GM12878 (cell line): ENCODE measurements at regions not wholly inside any gene's neighbourhood (a gene's known extent, or its start where the extent isn't known, plus 50 kb on each side); places are given as distances from the start of the nearest gene placed in this dataset.

Experiments used
- ATAC-seq: fragments of 200-7000 bp; cut with Tn5 transposase; 3 replicates; pipeline ENCODE4 v1.9.1; 2020; ENCODE audit warnings: mild to moderate bottlenecking, moderate library complexity
- BruUV-seq: library from RNA; stranded (reverse); fragments of 400-500 nt; replicated peaks from 2 replicates; lab custom pipeline; 2021; lab: Mats Ljungman, UMichigan
- CTCF ChIA-PET: fragments of 300-600 bp; sonication (Branson Sonifier 250); formaldehyde crosslinking; extraction: SDS; loops from one replicate; lab custom pipeline; 2021; ENCODE audit warnings: inconsistent platforms; lab: Yijun Ruan, JAX
- POLR2A ChIA-PET: fragments of 350-600 bp; formaldehyde crosslinking; extraction: SDS; loops from one replicate; lab custom pipeline; 2021; ENCODE audit warnings: inconsistent platforms; lab: Charles Lee
- RAD21 ChIA-PET: fragments of 300-600 bp; sonication (Branson Sonifier 250); formaldehyde crosslinking; loops from one replicate; lab custom pipeline; 2023; ENCODE audit warnings: antibody characterized with exemption; ENCODE audit not compliant: unreplicated experiment; lab: Charles Lee
- SMC1A ChIA-PET: fragments of 300-600 bp; sonication (Branson Sonifier 250); formaldehyde crosslinking; loops from one replicate; lab custom pipeline; 2023; ENCODE audit not compliant: unreplicated experiment, uncharacterized antibody; lab: Charles Lee
- DNase-seq: peaks from one replicate; pipeline ENCODE4 v3.0.0-alpha.2; 2011; ENCODE audit warnings: low read depth, low spot score
- FAIRE-seq: peaks from 3 replicates; lab custom pipeline; 2011; peaks lifted over from hg19 to GRCh38; lab: Jason Lieb, UNC
- H2AFZ ChIP-seq: 2 replicates; pipeline ENCODE4 v1.6.0; 2011; ENCODE audit warnings: low read depth, low read length, control low read depth; ENCODE audit not compliant: control insufficient read depth
- H3K27ac ChIP-seq: 2 replicates; pipeline ENCODE4 v1.5.1; 2011; ENCODE audit warnings: control low read depth; ENCODE audit not compliant: control insufficient read depth, insufficient read depth
- H3K27me3 ChIP-seq, 2 experiments: replicated peaks in 1 of 2; 2 replicates each; pipeline versions ENCODE4 v1.6.0 to v1.6.1; 2011; ENCODE audit warnings: low read length in 1 of 2; ENCODE audit not compliant: control insufficient read depth in 2 of 2, insufficient read depth in 2 of 2
- H3K36me3 ChIP-seq, 2 experiments: 2 replicates each; pipeline ENCODE4 v1.5.1; 2011; ENCODE audit warnings: low read length in 1 of 2; ENCODE audit not compliant: control insufficient read depth in 2 of 2, insufficient read depth in 2 of 2
- H3K4me1 ChIP-seq: 2 replicates; pipeline ENCODE4 v1.6.1; 2011; ENCODE audit warnings: mild to moderate bottlenecking, low read length, moderate library complexity, mixed read lengths; ENCODE audit not compliant: control insufficient read depth, insufficient read depth
- H3K4me2 ChIP-seq: 2 replicates; pipeline ENCODE4 v1.6.0; 2011; ENCODE audit warnings: control low read depth; ENCODE audit not compliant: control insufficient read depth, insufficient read depth
- H3K4me3 ChIP-seq: fragments of 200-600 bp; sonication (generic); 2 replicates; pipeline ENCODE4 v1.5.1; 2016
- H3K79me2 ChIP-seq: 2 replicates; pipeline ENCODE4 v1.6.0; 2011; ENCODE audit warnings: low read length; ENCODE audit not compliant: control insufficient read depth, insufficient read depth
- H3K9ac ChIP-seq: 2 replicates; pipeline ENCODE4 v1.8.0; 2011; ENCODE audit warnings: low read length, control low read depth, mixed read lengths; ENCODE audit not compliant: control insufficient read depth, insufficient read depth
- H3K9me3 ChIP-seq: replicated peaks from 3 replicates; pipeline ENCODE4 v1.5.1; 2011; ENCODE audit warnings: mild to moderate bottlenecking, low read length; ENCODE audit not compliant: control insufficient read depth, insufficient read depth
- H4K20me1 ChIP-seq: 2 replicates; pipeline ENCODE4 v1.6.0; 2011; ENCODE audit not compliant: control insufficient read depth, insufficient read depth
- ETV6 ChIP-seq, 2 experiments: fragments of 450-650 bp in 1 of 2; IDR thresholded peaks in 1 of 2; conservative IDR thresholded peaks in 1 of 2; 2 replicates each; pipeline ENCODE4 v1.6.1; 2014; ENCODE audit warnings: antibody characterized with exemption in 1 of 2, borderline replicate concordance in 1 of 2, low read depth in 1 of 2, mild to moderate bottlenecking in 1 of 2, moderate library complexity in 1 of 2
- EZH2 ChIP-seq: IDR thresholded peaks from 2 replicates; pipeline ENCODE4 v1.6.1; 2012; ENCODE audit warnings: low read depth, mild to moderate bottlenecking, control low read depth, inconsistent platforms, low read length, borderline replicate concordance; ENCODE audit not compliant: control insufficient read depth
- NFXL1 ChIP-seq: fragments of 450-650 bp; IDR thresholded peaks from 2 replicates; pipeline ENCODE4 v1.6.1; 2017; ENCODE audit warnings: antibody characterized with exemption, mild to moderate bottlenecking, borderline replicate concordance
- RFX5 ChIP-seq: IDR thresholded peaks from 2 replicates; pipeline ENCODE4 v1.6.1; 2011; ENCODE audit warnings: low read depth, low read length, improper control_type of control experiment
- ZBED1 ChIP-seq: IDR thresholded peaks from 2 replicates; pipeline ENCODE4 v1.6.1; 2016; ENCODE audit warnings: borderline replicate concordance
- ZNF217 ChIP-seq: fragments of 450-650 bp; IDR thresholded peaks from 2 replicates; pipeline ENCODE4 v1.6.1; 2017; ENCODE audit warnings: antibody characterized with exemption, mild to moderate bottlenecking
- WGBS: methylation state at CpG from one replicate; pipeline ENCODE4 v1.1.6; 2016; ENCODE audit warnings: low lambda C conversion rate; ENCODE audit not compliant: insufficient replicate concordance, insufficient coverage; ENCODE audit errors: missing lambda C conversion rate; 5-methylcytosine and 5-hydroxymethylcytosine counted together
- in situ Hi-C: fragments of 300-500 bp; cut with MboI; formaldehyde crosslinking; loops from 9 replicates; pipeline ENCODE4 v1.14.3; 2018; ENCODE audit warnings: mixed read lengths
- intact Hi-C: fragments of 100-400 bp; cut with micrococcal nuclease; formaldehyde crosslinking; loops from one replicate; pipeline ENCODE4 v1.14.2; 2022; ENCODE audit not compliant: unreplicated experiment
- TF ChIP-seq, protein P1 (sequence below): IDR thresholded peaks from 2 replicates; pipeline ENCODE4 v1.6.1; 2012; ENCODE audit warnings: low read depth, low read length, improper control_type of control experiment
- TF ChIP-seq, protein P2 (sequence below): fragments of 450-650 bp; formaldehyde crosslinking; IDR thresholded peaks from 2 replicates; pipeline ENCODE4 v1.4.0; 2020; ENCODE audit warnings: mild to moderate bottlenecking, moderate library complexity
- TF ChIP-seq, protein P3 (sequence below): fragments of 450-650 bp; IDR thresholded peaks from 2 replicates; pipeline ENCODE4 v1.6.1; 2016; ENCODE audit warnings: mild to moderate bottlenecking
- TF ChIP-seq, protein P4 (sequence below): fragments of 450-650 bp; IDR thresholded peaks from 2 replicates; pipeline ENCODE4 v1.6.1; 2017; ENCODE audit warnings: borderline replicate concordance

DNA sequence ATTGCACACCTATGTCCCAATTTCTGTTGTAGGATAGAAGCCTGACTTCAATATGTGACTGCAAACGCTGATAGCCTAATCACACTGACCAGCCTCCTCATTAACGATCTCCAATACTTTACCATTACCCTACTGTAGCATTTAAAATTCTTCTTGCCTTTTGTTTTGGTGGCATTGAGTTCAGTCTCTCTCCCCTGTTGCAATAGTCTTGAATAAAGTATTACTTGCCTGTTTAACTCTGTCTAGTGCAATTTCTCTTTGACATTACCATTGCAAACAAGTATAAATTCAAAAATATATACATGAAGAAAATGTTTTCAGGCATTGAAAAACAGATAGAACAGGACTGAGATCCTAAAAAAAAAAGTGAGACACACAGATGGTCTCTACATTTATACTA is 649.1 kb upstream of the B3GAT1 start:
- no peak overlapping the region for H3K4me2 ChIP-seq
- no peak overlapping the region for H3K9ac ChIP-seq
- H3K9me3 ChIP-seq: no peaks in the 10 kb centered on the region
- no peak overlapping the region for H2AFZ ChIP-seq
- TF ChIP-seq, protein P1, sequence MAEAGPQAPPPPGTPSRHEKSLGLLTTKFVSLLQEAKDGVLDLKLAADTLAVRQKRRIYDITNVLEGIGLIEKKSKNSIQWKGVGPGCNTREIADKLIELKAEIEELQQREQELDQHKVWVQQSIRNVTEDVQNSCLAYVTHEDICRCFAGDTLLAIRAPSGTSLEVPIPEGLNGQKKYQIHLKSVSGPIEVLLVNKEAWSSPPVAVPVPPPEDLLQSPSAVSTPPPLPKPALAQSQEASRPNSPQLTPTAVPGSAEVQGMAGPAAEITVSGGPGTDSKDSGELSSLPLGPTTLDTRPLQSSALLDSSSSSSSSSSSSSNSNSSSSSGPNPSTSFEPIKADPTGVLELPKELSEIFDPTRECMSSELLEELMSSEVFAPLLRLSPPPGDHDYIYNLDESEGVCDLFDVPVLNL: no peak
- H3K36me3 ChIP-seq: no peaks in the 10 kb centered on the region
- H3K4me3 ChIP-seq: no peak overlapping the region
- CTCF ChIA-PET: no interaction called here
- no TSS peak for BruUV-seq
- intact Hi-C loops (no loop called here), in situ Hi-C loops (no loop called here)
- 0% methylated on average over 2 of the region's 2 CpGs for WGBS
- H4K20me1 ChIP-seq: no peaks in the 10 kb centered on the region
- RAD21 ChIA-PET: no interaction called here
- no peak for DNase-seq
- SMC1A ChIA-PET: no interaction called here
- H3K27me3 ChIP-seq: no peaks in the 10 kb centered on the region
- POLR2A ChIA-PET: no interaction called here
- no peaks in the 10 kb centered on the region for H3K79me2 ChIP-seq
- no peak for FAIRE-seq
- no peaks in the 10 kb centered on the region for H3K4me1 ChIP-seq
- no peak overlapping the region for H3K27ac ChIP-seq
- ATAC-seq: no peak

DNA sequence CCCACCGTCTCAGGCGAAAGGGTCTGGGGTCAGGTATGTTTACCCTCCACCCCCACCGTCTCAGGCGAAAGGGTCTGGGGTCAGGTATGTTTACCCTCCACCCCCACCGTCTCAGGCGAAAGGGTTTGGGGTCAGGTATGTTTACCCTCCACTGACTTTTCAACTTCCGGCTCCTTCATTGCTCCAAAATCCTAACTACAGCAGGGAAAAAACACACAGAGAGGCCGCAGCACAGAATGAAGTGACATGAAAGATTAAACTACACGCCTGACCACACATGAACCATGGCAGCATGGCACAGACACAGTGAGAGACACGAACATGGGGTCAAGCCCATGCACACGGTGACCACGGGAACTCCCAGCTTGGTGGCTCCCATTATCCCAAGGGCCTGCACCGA is 634.9 kb upstream of the B3GAT1 start:
- FAIRE-seq: no peak
- H3K4me1 ChIP-seq: no peaks in the 10 kb centered on the region
- no peaks in the 10 kb centered on the region for H4K20me1 ChIP-seq
- no peaks in the 10 kb centered on the region; a peak in 1 of 4 replicates for H3K27me3 ChIP-seq
- no peak overlapping the region for H3K4me3 ChIP-seq
- in situ Hi-C loops: no loop called here
- no TSS peak for BruUV-seq
- RAD21 ChIA-PET: no interaction called here
- POLR2A ChIA-PET: no interaction called here
- intact Hi-C loops: no loop called here
- SMC1A ChIA-PET: no interaction called here
- CTCF ChIA-PET: no interaction called here
- no peak for ATAC-seq
- no peak overlapping the region for H2AFZ ChIP-seq
- no peaks in the 10 kb centered on the region for H3K79me2 ChIP-seq
- no peak overlapping the region for H3K9ac ChIP-seq
- DNase-seq: no peak
- no peaks in the 10 kb centered on the region for H3K9me3 ChIP-seq
- H3K36me3 ChIP-seq: no peaks in the 10 kb centered on the region
- H3K27ac ChIP-seq: no peak overlapping the region
- no peak overlapping the region for H3K4me2 ChIP-seq
- WGBS: 54% methylated on average over 11 of the region's 13 CpGs
- TF ChIP-seq NFXL1: no peak
- TF ChIP-seq ZBED1: no peak
- TF ChIP-seq EZH2: no peak
- TF ChIP-seq, protein P2, sequence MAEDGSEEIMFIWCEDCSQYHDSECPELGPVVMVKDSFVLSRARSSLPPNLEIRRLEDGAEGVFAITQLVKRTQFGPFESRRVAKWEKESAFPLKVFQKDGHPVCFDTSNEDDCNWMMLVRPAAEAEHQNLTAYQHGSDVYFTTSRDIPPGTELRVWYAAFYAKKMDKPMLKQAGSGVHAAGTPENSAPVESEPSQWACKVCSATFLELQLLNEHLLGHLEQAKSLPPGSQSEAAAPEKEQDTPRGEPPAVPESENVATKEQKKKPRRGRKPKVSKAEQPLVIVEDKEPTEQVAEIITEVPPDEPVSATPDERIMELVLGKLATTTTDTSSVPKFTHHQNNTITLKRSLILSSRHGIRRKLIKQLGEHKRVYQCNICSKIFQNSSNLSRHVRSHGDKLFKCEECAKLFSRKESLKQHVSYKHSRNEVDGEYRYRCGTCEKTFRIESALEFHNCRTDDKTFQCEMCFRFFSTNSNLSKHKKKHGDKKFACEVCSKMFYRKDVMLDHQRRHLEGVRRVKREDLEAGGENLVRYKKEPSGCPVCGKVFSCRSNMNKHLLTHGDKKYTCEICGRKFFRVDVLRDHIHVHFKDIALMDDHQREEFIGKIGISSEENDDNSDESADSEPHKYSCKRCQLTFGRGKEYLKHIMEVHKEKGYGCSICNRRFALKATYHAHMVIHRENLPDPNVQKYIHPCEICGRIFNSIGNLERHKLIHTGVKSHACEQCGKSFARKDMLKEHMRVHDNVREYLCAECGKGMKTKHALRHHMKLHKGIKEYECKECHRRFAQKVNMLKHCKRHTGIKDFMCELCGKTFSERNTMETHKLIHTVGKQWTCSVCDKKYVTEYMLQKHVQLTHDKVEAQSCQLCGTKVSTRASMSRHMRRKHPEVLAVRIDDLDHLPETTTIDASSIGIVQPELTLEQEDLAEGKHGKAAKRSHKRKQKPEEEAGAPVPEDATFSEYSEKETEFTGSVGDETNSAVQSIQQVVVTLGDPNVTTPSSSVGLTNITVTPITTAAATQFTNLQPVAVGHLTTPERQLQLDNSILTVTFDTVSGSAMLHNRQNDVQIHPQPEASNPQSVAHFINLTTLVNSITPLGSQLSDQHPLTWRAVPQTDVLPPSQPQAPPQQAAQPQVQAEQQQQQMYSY (CRISPR knock-in tag): no peak
- TF ChIP-seq, protein P3, sequence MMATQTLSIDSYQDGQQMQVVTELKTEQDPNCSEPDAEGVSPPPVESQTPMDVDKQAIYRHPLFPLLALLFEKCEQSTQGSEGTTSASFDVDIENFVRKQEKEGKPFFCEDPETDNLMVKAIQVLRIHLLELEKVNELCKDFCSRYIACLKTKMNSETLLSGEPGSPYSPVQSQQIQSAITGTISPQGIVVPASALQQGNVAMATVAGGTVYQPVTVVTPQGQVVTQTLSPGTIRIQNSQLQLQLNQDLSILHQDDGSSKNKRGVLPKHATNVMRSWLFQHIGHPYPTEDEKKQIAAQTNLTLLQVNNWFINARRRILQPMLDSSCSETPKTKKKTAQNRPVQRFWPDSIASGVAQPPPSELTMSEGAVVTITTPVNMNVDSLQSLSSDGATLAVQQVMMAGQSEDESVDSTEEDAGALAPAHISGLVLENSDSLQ: no peak
- no peak for TF ChIP-seq ETV6 (conservative IDR thresholded peaks at IDR 0.05 in 1 of 2, IDR thresholded peaks at IDR 0.05 in 1 of 2; ENCODE audit: borderline replicate concordance in 1 of 2, low read depth in 1 of 2)
- TF ChIP-seq ZNF217: no peak
- TF ChIP-seq, protein P4, sequence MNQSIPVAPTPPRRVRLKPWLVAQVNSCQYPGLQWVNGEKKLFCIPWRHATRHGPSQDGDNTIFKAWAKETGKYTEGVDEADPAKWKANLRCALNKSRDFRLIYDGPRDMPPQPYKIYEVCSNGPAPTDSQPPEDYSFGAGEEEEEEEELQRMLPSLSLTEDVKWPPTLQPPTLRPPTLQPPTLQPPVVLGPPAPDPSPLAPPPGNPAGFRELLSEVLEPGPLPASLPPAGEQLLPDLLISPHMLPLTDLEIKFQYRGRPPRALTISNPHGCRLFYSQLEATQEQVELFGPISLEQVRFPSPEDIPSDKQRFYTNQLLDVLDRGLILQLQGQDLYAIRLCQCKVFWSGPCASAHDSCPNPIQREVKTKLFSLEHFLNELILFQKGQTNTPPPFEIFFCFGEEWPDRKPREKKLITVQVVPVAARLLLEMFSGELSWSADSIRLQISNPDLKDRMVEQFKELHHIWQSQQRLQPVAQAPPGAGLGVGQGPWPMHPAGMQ: no peak
- TF ChIP-seq RFX5: no peak
